ENCODE measurements at regions not wholly inside any gene's neighbourhood (a gene's known extent, or its start where the extent isn't known, plus 50 kb on each side); places are given as distances from the start of the nearest gene placed in this dataset.

DNA sequence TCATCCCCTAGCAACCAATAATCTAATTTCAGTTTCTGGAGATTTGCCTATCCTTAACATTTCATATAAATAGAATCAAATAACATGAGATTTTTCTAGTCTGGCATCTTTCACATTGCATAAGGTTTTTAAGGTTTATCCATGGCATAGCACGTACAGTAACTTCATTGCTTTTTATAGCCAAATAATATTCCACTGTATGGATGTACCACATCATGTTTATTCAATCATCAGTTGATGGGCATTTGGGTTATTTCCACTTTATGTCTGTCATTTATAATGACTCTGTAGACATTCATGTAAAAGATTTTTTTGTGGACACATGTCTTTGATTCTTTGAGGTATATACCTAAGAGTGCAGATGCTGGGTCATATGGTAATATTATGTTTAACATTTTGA lies 1052.6 kb downstream of the DNAJB9 start:
- TF ChIP-seq, protein P1, sequence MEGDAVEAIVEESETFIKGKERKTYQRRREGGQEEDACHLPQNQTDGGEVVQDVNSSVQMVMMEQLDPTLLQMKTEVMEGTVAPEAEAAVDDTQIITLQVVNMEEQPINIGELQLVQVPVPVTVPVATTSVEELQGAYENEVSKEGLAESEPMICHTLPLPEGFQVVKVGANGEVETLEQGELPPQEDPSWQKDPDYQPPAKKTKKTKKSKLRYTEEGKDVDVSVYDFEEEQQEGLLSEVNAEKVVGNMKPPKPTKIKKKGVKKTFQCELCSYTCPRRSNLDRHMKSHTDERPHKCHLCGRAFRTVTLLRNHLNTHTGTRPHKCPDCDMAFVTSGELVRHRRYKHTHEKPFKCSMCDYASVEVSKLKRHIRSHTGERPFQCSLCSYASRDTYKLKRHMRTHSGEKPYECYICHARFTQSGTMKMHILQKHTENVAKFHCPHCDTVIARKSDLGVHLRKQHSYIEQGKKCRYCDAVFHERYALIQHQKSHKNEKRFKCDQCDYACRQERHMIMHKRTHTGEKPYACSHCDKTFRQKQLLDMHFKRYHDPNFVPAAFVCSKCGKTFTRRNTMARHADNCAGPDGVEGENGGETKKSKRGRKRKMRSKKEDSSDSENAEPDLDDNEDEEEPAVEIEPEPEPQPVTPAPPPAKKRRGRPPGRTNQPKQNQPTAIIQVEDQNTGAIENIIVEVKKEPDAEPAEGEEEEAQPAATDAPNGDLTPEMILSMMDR (conservative IDR thresholded peaks at IDR 0.05 in 1 of 2, IDR thresholded peaks at IDR 0.05 in 1 of 2; ENCODE audit: low read depth in 1 of 2, low read length in 2 of 2) = no peak
- TF ChIP-seq EZH2 (IDR thresholded peaks at IDR 0.05; ENCODE audit: low read length, missing control alignments) = no peak

All from fibroblast of lung (primary cell).